KMS-11 (cell line): ENCODE measurements at regions not wholly inside any gene's neighbourhood (a gene's known extent, or its start where the extent isn't known, plus 50 kb on each side); places are given as distances from the start of the nearest gene placed in this dataset.

ENCODE experiments used
- H2AFZ ChIP-seq: fragments of 200-600 bp; sonication (generic); 2 replicates; pipeline ENCODE4 v1.6.1; 2016; ENCODE audit warnings: antibody characterized with exemption, mixed run types, low read depth
- H3K27ac ChIP-seq: fragments of 200-600 bp; sonication (generic); 2 replicates; pipeline ENCODE4 v1.6.1; 2016; ENCODE audit warnings: mild to moderate bottlenecking, mixed run types
- H3K27me3 ChIP-seq: fragments of 200-600 bp; sonication (generic); 2 replicates; pipeline ENCODE4 v1.6.1; 2017; ENCODE audit warnings: mild to moderate bottlenecking, low read depth, mixed run types, moderate library complexity; ENCODE audit not compliant: insufficient read depth
- H3K36me3 ChIP-seq: fragments of 200-600 bp; sonication (generic); 2 replicates; pipeline ENCODE4 v1.6.1; 2017; ENCODE audit warnings: mild to moderate bottlenecking, mixed run types; ENCODE audit not compliant: insufficient read depth
- H3K4me1 ChIP-seq: fragments of 200-600 bp; sonication (generic); 2 replicates; pipeline ENCODE4 v1.6.1; 2016; ENCODE audit warnings: mild to moderate bottlenecking, low read depth, mixed run types; ENCODE audit not compliant: poor library complexity, severe bottlenecking
- H3K4me2 ChIP-seq: fragments of 200-600 bp; sonication (generic); 2 replicates; pipeline ENCODE4 v1.7.0; 2016; ENCODE audit warnings: mild to moderate bottlenecking, mixed run types
- H3K4me3 ChIP-seq: fragments of 200-600 bp; sonication (generic); IDR thresholded peaks from 2 replicates; pipeline ENCODE4 v1.6.1; 2017; ENCODE audit warnings: low read depth, low read length, mixed read lengths; ENCODE audit not compliant: insufficient read depth
- H3K79me2 ChIP-seq: fragments of 200-600 bp; sonication (generic); 2 replicates; pipeline ENCODE4 v1.6.1; 2016; ENCODE audit warnings: low read depth, mixed run types; ENCODE audit not compliant: insufficient read depth
- H3K9ac ChIP-seq: fragments of 200-600 bp; sonication (generic); 2 replicates; pipeline ENCODE4 v1.6.1; 2016; ENCODE audit warnings: mild to moderate bottlenecking, mixed run types
- H4K20me1 ChIP-seq: fragments of 200-600 bp; sonication (generic); 2 replicates; pipeline ENCODE4 v1.6.1; 2016; ENCODE audit warnings: mild to moderate bottlenecking, mixed run types; ENCODE audit not compliant: insufficient read depth
- CTCF ChIP-seq: fragments of 200-600 bp; sonication (generic); conservative IDR thresholded peaks from 2 replicates; pipeline ENCODE4 v1.6.1; 2017; ENCODE audit warnings: low read depth, mild to moderate bottlenecking, antibody characterized with exemption, low read length, moderate library complexity, mixed read lengths

- Histone ChIP-seq H3K27ac (no peak overlapping the region), H3K79me2 (no peaks in the 10 kb centered on the region), H3K9ac (no peak overlapping the region), H4K20me1 (no peaks in the 10 kb centered on the region), H3K4me3 (no peak overlapping the region), H3K36me3 (no peaks in the 10 kb centered on the region), H3K4me2 (no peak overlapping the region), H2AFZ (no peak overlapping the region), H3K27me3 (no peaks in the 10 kb centered on the region), H3K4me1 (no peaks in the 10 kb centered on the region)
- TF ChIP-seq CTCF: no peak
Measured at GRCh38 chr3:145355206-145355605, 805.8 kb downstream of the PLOD2 start.

GRCh38 chr3:145357453-145357852, 803.5 kb downstream of the PLOD2 start:
- no peak overlapping the region for H3K27ac ChIP-seq
- no peak for TF ChIP-seq CTCF

GRCh38 chr3:145359040-145359439, 801.9 kb downstream of the PLOD2 start:
- H3K4me3 ChIP-seq: no peak overlapping the region
- H3K9ac ChIP-seq: no peak overlapping the region
- no peaks in the 10 kb centered on the region for H3K79me2 ChIP-seq
- H2AFZ ChIP-seq: no peak overlapping the region
- TF ChIP-seq CTCF: no peak
- H4K20me1 ChIP-seq: no peaks in the 10 kb centered on the region
- no peaks in the 10 kb centered on the region for H3K27me3 ChIP-seq
- no peaks in the 10 kb centered on the region for H3K36me3 ChIP-seq
- no peak overlapping the region for H3K4me2 ChIP-seq
- H3K27ac ChIP-seq: no peak overlapping the region
- H3K4me1 ChIP-seq: no peaks in the 10 kb centered on the region

More at GRCh38 chr3:145357453-145357852, 803.5 kb downstream of the PLOD2 start:
- Histone ChIP-seq H3K27me3 (no peaks in the 10 kb centered on the region), H4K20me1 (no peaks in the 10 kb centered on the region), H2AFZ (no peak overlapping the region), H3K4me3 (no peak overlapping the region), H3K4me1 (no peaks in the 10 kb centered on the region), H3K36me3 (no peaks in the 10 kb centered on the region), H3K9ac (no peak overlapping the region), H3K79me2 (no peaks in the 10 kb centered on the region), H3K4me2 (no peak overlapping the region)

- Histone ChIP-seq H3K79me2 (no peaks in the 10 kb centered on the region), H4K20me1 (no peaks in the 10 kb centered on the region)
Measured at GRCh38 chr3:145368748-145369147, 792.2 kb downstream of the PLOD2 start.

More at GRCh38 chr3:145368748-145369147, 792.2 kb downstream of the PLOD2 start:
- no peak overlapping the region for H3K9ac ChIP-seq
- no peaks in the 10 kb centered on the region for H3K4me1 ChIP-seq
- no peak overlapping the region for H3K27ac ChIP-seq
- no peak overlapping the region for H2AFZ ChIP-seq
- no peaks in the 10 kb centered on the region for H3K27me3 ChIP-seq
- no peak overlapping the region for H3K4me2 ChIP-seq
- TF ChIP-seq CTCF: no peak
- H3K4me3 ChIP-seq: no peak overlapping the region
- no peaks in the 10 kb centered on the region for H3K36me3 ChIP-seq
